Osteoblast (primary cell): ENCODE measurements at regions not wholly inside any gene's neighbourhood (a gene's known extent, or its start where the extent isn't known, plus 50 kb on each side); places are given as distances from the start of the nearest gene placed in this dataset.
A peak's percentile ranks its signal among the peaks of the same experiment; 100 is the strongest.
"Not testable (repeated sequence)": the region's sequence is repeated elsewhere in the genome, so short reads cannot be mapped to it uniquely, and the experiment has no call there.

ENCODE experiments used
- DNase-seq: peaks from one replicate; pipeline ENCODE4 v3.0.0; 2011; ENCODE audit warnings: low spot score, mixed read lengths; ENCODE audit not compliant: insufficient read length; ENCODE audit errors: missing footprints
- H2AFZ ChIP-seq: 2 replicates; pipeline ENCODE4 v1.6.0; 2011; ENCODE audit warnings: mild to moderate bottlenecking, low read length
- H3K27ac ChIP-seq: 2 replicates; pipeline ENCODE4 v1.5.1; 2011; ENCODE audit warnings: mild to moderate bottlenecking, low read depth, low read length, moderate library complexity
- H3K27me3 ChIP-seq: 2 replicates; pipeline ENCODE4 v1.6.0; 2012; ENCODE audit warnings: mild to moderate bottlenecking, control low read depth, inconsistent platforms, low read length, moderate library complexity; ENCODE audit not compliant: insufficient read depth
- H3K36me3 ChIP-seq: 2 replicates; pipeline ENCODE4 v1.5.1; 2011; ENCODE audit warnings: mild to moderate bottlenecking, low read length, control low read depth, moderate library complexity; ENCODE audit not compliant: insufficient read depth
- H3K4me1 ChIP-seq: 2 replicates; pipeline ENCODE4 v1.5.1; 2011; ENCODE audit warnings: mild to moderate bottlenecking, low read length, control low read depth, moderate library complexity; ENCODE audit not compliant: insufficient read depth
- H3K4me2 ChIP-seq: 2 replicates; pipeline ENCODE4 v1.6.0; 2011; ENCODE audit warnings: mild to moderate bottlenecking, low read length; ENCODE audit not compliant: insufficient read depth
- H3K4me3 ChIP-seq: fragments of 200-600 bp; sonication (generic); 3 replicates; pipeline ENCODE4 v1.5.1; 2012; ENCODE audit warnings: mild to moderate bottlenecking, low read length, inconsistent platforms; ENCODE audit not compliant: insufficient read depth
- H3K79me2 ChIP-seq: 2 replicates; pipeline ENCODE4 v1.6.0; 2012; ENCODE audit warnings: mild to moderate bottlenecking, low read length, control low read depth, inconsistent platforms; ENCODE audit not compliant: insufficient read depth
- H3K9me3 ChIP-seq: 2 replicates; pipeline ENCODE4 v1.5.1; 2011; ENCODE audit warnings: low read depth, low read length, control low read depth
- H4K20me1 ChIP-seq: 2 replicates; pipeline ENCODE4 v1.6.0; 2012; ENCODE audit warnings: mild to moderate bottlenecking, low read length, control low read depth; ENCODE audit not compliant: insufficient read depth
- TF ChIP-seq, protein P1 (sequence below): IDR thresholded peaks from 2 replicates; pipeline ENCODE4 v1.5.1; 2011; ENCODE audit warnings: mild to moderate bottlenecking, low read depth, low read length, moderate library complexity; ENCODE audit errors: extremely low read depth

DNA sequence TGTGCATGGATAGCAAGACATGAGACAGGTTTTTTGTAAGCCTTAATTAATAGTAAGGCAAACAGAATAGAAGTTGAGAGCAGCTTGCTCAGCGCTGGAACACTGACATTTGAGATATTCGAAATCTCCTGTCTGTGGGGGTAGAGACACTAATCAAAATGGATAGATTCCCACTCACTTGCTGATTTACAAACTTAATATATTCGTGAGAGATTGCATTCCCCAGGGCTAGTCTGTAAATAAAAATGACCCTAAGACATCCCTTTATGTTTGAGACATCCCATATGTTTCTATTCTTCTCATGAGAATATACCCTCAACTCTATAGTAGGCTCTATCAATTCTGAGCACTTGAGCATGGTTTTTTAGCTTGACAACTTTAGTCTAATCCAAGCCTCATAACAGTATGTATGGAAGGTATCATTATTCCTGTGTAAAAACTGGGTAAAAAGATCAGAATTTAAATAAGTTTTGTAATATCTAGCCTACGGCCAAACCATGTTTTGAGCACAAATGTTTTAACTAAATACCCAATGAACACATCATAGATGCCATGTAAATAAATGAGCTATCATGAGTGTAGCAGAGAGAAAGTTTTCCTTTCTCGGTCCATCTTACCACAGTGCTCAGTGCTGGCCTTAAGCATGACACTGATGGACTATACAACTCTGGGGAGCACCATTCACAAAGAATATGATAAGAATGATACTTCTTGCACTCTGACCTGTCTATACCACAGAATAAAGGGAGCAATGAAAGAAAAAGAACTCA is 609.2 kb downstream of the PSAT1 start:
- no peak for DNase-seq
- H3K27me3 ChIP-seq: no peaks in the 10 kb centered on the region
- H3K4me2 ChIP-seq: no peak overlapping the region

DNA sequence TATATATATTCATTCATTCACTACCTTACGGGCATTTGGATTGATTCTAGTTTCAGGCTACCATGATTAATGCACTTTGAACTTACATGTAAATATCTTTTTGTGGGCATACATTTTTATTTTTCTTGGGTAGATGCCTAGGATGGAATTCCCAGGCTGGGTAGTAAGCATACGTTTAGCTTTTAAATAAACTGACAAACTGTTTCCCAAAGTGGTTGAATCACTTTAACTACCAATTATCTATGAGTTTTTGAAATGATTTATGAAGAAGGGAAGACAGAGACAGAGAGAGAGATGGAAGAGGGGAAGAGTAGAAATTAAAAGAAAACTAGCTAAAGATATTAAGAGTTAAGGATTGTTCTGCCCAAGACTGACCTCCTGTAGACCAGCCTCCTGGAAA is 612.6 kb downstream of the PSAT1 start:
- Histone ChIP-seq H3K36me3 (no peaks in the 10 kb centered on the region), H3K27ac (peak overlapping the region; percentile 16), H4K20me1 (no peaks in the 10 kb centered on the region), H3K79me2 (no peaks in the 10 kb centered on the region), H3K27me3 (no peaks in the 10 kb centered on the region), H3K4me1 (peaks cover 6% of the 10 kb centered on the region), H3K4me2 (no peak overlapping the region), H3K4me3 (no peak overlapping the region), H3K9me3 (no peaks in the 10 kb centered on the region), H2AFZ (no peak overlapping the region)
- no peak for DNase-seq
- TF ChIP-seq, protein P1, sequence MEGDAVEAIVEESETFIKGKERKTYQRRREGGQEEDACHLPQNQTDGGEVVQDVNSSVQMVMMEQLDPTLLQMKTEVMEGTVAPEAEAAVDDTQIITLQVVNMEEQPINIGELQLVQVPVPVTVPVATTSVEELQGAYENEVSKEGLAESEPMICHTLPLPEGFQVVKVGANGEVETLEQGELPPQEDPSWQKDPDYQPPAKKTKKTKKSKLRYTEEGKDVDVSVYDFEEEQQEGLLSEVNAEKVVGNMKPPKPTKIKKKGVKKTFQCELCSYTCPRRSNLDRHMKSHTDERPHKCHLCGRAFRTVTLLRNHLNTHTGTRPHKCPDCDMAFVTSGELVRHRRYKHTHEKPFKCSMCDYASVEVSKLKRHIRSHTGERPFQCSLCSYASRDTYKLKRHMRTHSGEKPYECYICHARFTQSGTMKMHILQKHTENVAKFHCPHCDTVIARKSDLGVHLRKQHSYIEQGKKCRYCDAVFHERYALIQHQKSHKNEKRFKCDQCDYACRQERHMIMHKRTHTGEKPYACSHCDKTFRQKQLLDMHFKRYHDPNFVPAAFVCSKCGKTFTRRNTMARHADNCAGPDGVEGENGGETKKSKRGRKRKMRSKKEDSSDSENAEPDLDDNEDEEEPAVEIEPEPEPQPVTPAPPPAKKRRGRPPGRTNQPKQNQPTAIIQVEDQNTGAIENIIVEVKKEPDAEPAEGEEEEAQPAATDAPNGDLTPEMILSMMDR: no peak

More for the DNA sequence above, 609.2 kb downstream of the PSAT1 start:
- Histone ChIP-seq H3K27ac (no peak overlapping the region), H3K36me3 (no peaks in the 10 kb centered on the region), H3K9me3 (no peaks in the 10 kb centered on the region), H3K4me3 (no peak overlapping the region), H3K4me1 (peaks cover 6% of the 10 kb centered on the region), H4K20me1 (no peaks in the 10 kb centered on the region), H2AFZ (no peak overlapping the region), H3K79me2 (no peaks in the 10 kb centered on the region)
- TF ChIP-seq, protein P1: no peak

DNA sequence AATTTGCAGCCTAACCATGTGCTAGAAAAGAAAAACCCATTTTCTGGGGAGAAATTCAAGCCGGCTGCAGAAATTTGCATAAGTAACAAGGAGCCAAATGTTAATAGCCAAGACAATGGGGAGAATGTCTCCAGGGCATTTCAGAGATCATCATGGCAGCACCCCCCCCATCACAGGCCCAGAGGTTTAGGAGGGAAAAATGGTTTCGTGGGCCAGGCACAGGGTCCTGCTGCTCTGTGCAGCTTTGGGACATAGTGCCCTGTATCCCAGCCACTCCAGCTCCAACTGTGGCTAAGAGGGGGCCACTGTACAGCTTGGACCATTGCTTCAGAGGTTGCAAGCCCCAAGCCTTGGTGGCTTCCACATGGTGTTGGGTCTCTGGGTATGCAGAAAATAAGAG is 620.0 kb downstream of the PSAT1 start:
- H2AFZ ChIP-seq, H3K36me3 ChIP-seq, H3K9me3 ChIP-seq, H3K4me1 ChIP-seq, H3K27ac ChIP-seq, H4K20me1 ChIP-seq, H3K79me2 ChIP-seq, H3K27me3 ChIP-seq, H3K4me3 ChIP-seq, H3K4me2 ChIP-seq, DNase-seq: not testable (repeated sequence)

DNA sequence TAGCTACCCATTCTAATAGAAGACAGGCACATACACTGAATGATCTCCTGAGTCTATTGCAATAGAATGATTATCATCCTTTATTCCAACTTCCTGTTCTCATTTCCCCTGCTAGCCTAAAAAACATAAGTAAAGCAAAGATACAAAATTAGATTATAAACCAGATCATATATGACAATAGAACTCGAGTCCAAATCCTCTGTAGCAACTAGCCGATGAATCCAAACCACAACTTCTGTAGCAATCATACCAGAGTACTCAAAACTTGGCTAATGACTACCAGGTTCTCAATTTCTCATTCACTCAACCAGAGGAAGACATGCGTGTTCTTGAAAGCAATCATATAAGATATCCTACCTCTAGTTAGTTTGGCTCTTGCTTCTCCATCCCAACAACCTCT is 622.1 kb downstream of the PSAT1 start:
- Histone ChIP-seq H3K4me1 (no peaks in the 10 kb centered on the region), H3K4me2 (no peak overlapping the region), H3K9me3 (peaks cover 3% of the 10 kb centered on the region), H3K27me3 (no peaks in the 10 kb centered on the region), H4K20me1 (no peaks in the 10 kb centered on the region), H3K79me2 (no peaks in the 10 kb centered on the region), H2AFZ (no peak overlapping the region), H3K27ac (no peak overlapping the region), H3K4me3 (no peak overlapping the region), H3K36me3 (no peaks in the 10 kb centered on the region)
- TF ChIP-seq, protein P1: no peak
- no peak for DNase-seq
